Caco-2 (cell line): ENCODE measurements at regions not wholly inside any gene's neighbourhood (a gene's known extent, or its start where the extent isn't known, plus 50 kb on each side); places are given as distances from the start of the nearest gene placed in this dataset.

Experiments used
- BruUV-seq: library from RNA; stranded (reverse); fragments of 400-500 nt; replicated peaks from 2 replicates; lab custom pipeline; 2021; lab: Mats Ljungman, UMichigan
- CTCF ChIA-PET: fragments of 300-600 bp; sonication (Branson Sonifier 250); formaldehyde crosslinking; loops from one replicate; lab custom pipeline; 2022; ENCODE audit warnings: antibody characterized with exemption; lab: Charles Lee
- POLR2A ChIA-PET: fragments of 300-600 bp; sonication (Branson Sonifier 250); formaldehyde crosslinking; loops from one replicate; lab custom pipeline; 2022; ENCODE audit warnings: antibody characterized with exemption; lab: Charles Lee
- DNase-seq, 2 experiments: peaks; one replicate each; pipeline versions ENCODE4 v3.0.0 to v3.0.0-alpha.2; 2020 to 2022
- H3K27me3 ChIP-seq: replicated peaks from 2 replicates; pipeline ENCODE4 v1.6.0; 2011; ENCODE audit warnings: low read length; ENCODE audit not compliant: control insufficient read depth, insufficient read depth
- H3K36me3 ChIP-seq: 2 replicates; pipeline ENCODE4 v1.5.1; 2011; ENCODE audit warnings: low read length; ENCODE audit not compliant: control insufficient read depth, insufficient read depth
- H3K4me1 ChIP-seq: fragments of 250-450 bp; sonication (Bioruptor Pico); 2 replicates; pipeline ENCODE4 v1.5.1; 2020; ENCODE audit warnings: mild to moderate bottlenecking
- H3K4me3 ChIP-seq: 2 replicates; pipeline ENCODE4 v1.5.1; 2011; ENCODE audit warnings: low read depth, mild to moderate bottlenecking, control low read depth, low read length
- H3K9me3 ChIP-seq: fragments of 250-450 bp; sonication (Bioruptor Pico); 2 replicates; pipeline ENCODE4 v1.5.1; 2020; ENCODE audit warnings: mild to moderate bottlenecking, moderate library complexity
- H3K27ac Mint-ChIP-seq: one replicate; pipeline ENCODE4 v1.8.0; 2022; ENCODE audit warnings: mixed read lengths; ENCODE audit not compliant: unreplicated experiment
- H3K27me3 Mint-ChIP-seq: one replicate; pipeline ENCODE4 v1.8.0; 2022; ENCODE audit warnings: mixed read lengths; ENCODE audit not compliant: insufficient read depth, unreplicated experiment
- H3K36me3 Mint-ChIP-seq: one replicate; pipeline ENCODE4 v1.8.0; 2022; ENCODE audit warnings: mild to moderate bottlenecking, mixed read lengths; ENCODE audit not compliant: insufficient read depth, unreplicated experiment
- H3K4me1 Mint-ChIP-seq: one replicate; pipeline ENCODE4 v1.8.0; 2022; ENCODE audit warnings: low read depth, mixed read lengths; ENCODE audit not compliant: unreplicated experiment
- H3K4me3 Mint-ChIP-seq: one replicate; pipeline ENCODE4 v1.8.0; 2022; ENCODE audit warnings: mild to moderate bottlenecking, moderate library complexity, mixed read lengths; ENCODE audit not compliant: unreplicated experiment
- H3K9me3 Mint-ChIP-seq: one replicate; pipeline ENCODE4 v1.8.0; 2022; ENCODE audit warnings: mixed read lengths; ENCODE audit not compliant: unreplicated experiment
- intact Hi-C: fragments of 100-400 bp; cut with micrococcal nuclease; formaldehyde crosslinking; loops from one replicate; pipeline ENCODE4 v1.10.0; 2022; ENCODE audit not compliant: unreplicated experiment
- TF ChIP-seq, protein P1 (sequence below), 2 experiments: fragments of 200-600 bp in 1 of 2; IDR thresholded peaks; 1 replicate in 1 of 2; 2 replicates in 1 of 2; pipeline versions ENCODE4 v1.5.1 to v1.8.0; 2011 to 2022; ENCODE audit warnings: antibody characterized with exemption in 1 of 2, control low read depth in 1 of 2, inconsistent platforms in 1 of 2, low read depth in 1 of 2, low read length in 1 of 2, mild to moderate bottlenecking in 1 of 2, moderate library complexity in 1 of 2; ENCODE audit not compliant: insufficient read depth in 1 of 2, severe bottlenecking in 1 of 2, unreplicated experiment in 1 of 2

DNA sequence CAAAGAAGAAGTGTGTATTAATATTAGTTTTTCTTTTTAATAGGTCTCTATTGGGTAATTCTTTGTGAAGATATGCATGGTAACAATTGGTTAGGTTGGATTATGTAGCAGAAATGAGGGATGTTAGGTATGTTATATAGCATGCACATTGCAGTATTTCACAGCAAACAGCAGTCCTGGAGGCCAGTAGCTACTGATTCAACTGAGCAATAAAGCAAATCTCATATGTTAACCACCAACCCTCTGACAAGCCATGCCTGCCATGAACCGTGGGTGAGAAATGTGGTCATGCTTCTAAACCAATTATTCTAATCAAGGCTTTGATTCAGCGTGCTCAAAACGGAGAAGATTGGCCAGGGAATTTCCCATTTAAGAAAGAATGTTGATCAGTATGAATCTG is 313.0 kb upstream of the CDH6 start:
- Mint-ChIP-seq H3K4me3 (no peak overlapping the region), H3K4me1 (no peaks in the 10 kb centered on the region), H3K36me3 (no peaks in the 10 kb centered on the region), H3K27me3 (no peaks in the 10 kb centered on the region), H3K9me3 (no peaks in the 10 kb centered on the region), H3K27ac (no peak overlapping the region)
- no peaks in the 10 kb centered on the region for H3K4me1 ChIP-seq
- POLR2A ChIA-PET, result no interaction called here
- no TSS peak for BruUV-seq
- H3K4me3 ChIP-seq, result no peak overlapping the region
- no peak for DNase-seq
- H3K27me3 ChIP-seq, result no peaks in the 10 kb centered on the region
- CTCF ChIA-PET, result no interaction called here
- intact Hi-C loops, result no loop called here
- TF ChIP-seq, protein P1, sequence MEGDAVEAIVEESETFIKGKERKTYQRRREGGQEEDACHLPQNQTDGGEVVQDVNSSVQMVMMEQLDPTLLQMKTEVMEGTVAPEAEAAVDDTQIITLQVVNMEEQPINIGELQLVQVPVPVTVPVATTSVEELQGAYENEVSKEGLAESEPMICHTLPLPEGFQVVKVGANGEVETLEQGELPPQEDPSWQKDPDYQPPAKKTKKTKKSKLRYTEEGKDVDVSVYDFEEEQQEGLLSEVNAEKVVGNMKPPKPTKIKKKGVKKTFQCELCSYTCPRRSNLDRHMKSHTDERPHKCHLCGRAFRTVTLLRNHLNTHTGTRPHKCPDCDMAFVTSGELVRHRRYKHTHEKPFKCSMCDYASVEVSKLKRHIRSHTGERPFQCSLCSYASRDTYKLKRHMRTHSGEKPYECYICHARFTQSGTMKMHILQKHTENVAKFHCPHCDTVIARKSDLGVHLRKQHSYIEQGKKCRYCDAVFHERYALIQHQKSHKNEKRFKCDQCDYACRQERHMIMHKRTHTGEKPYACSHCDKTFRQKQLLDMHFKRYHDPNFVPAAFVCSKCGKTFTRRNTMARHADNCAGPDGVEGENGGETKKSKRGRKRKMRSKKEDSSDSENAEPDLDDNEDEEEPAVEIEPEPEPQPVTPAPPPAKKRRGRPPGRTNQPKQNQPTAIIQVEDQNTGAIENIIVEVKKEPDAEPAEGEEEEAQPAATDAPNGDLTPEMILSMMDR (IDR thresholded peaks at IDR 0.05; ENCODE audit: insufficient read depth in 1 of 2, low read depth in 1 of 2, low read length in 1 of 2, severe bottlenecking in 1 of 2, unreplicated experiment in 1 of 2), result no peak
- H3K36me3 ChIP-seq, result no peaks in the 10 kb centered on the region; the same call in 1 of the 2 replicates
- no peaks in the 10 kb centered on the region for H3K9me3 ChIP-seq

DNA sequence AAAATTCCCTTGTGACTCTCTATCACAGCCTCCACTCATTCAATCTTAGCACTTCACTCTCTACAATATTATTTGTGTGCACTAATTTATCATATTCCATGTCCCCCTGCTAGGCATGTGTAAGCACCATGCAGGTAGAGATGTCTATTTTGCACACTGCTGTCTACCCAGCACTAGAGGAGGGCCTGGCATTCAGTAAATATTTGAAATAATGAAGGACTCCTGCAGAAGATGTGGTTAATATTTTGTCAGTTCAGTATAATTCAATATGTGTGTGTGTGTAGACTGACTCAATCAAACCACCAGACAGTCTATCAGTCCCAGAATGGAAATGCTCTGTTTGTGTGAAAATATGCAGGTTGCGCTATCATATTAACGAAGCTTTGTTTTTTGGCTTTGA is 313.6 kb upstream of the CDH6 start:
- H3K4me1 ChIP-seq, result no peaks in the 10 kb centered on the region
- no peak for DNase-seq
- no peaks in the 10 kb centered on the region for H3K36me3 Mint-ChIP-seq

DNA sequence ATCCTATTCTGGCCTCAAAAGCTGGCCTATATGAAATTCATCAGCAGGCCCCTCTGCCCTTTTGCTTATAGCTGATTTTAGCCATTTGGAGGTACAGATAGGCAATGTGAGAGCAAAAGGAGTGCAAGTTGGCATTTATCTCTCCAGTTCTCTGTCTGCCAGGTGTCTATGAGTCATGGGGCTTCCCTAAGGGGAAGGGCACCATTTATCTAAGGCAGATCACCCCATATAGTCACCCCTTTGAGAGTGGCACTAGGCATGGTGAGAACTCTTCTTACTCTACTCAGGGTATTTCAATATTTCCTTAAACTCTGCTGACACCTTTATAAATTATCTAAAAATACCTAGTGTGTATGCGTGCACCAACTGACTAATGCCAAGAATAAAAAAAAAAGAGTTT is 314.7 kb upstream of the CDH6 start:
- Histone ChIP-seq H3K9me3 (no peaks in the 10 kb centered on the region), H3K36me3 (no peaks in the 10 kb centered on the region), H3K4me1 (no peaks in the 10 kb centered on the region), H3K4me3 (no peak overlapping the region), H3K27me3 (no peaks in the 10 kb centered on the region)
- no peak overlapping the region for H3K4me3 Mint-ChIP-seq
- POLR2A ChIA-PET, result no interaction called here
- TF ChIP-seq, protein P1 (IDR thresholded peaks at IDR 0.05; ENCODE audit: insufficient read depth in 1 of 2, low read depth in 1 of 2, low read length in 1 of 2, severe bottlenecking in 1 of 2, unreplicated experiment in 1 of 2), result no peak
- DNase-seq, result no peak
- H3K4me1 Mint-ChIP-seq, result no peaks in the 10 kb centered on the region
- BruUV-seq, result no TSS peak
- H3K9me3 Mint-ChIP-seq, result no peaks in the 10 kb centered on the region
- no peaks in the 10 kb centered on the region for H3K36me3 Mint-ChIP-seq
- no peaks in the 10 kb centered on the region for H3K27me3 Mint-ChIP-seq
- intact Hi-C loops, result no loop called here
- H3K27ac Mint-ChIP-seq, result no peak overlapping the region
- CTCF ChIA-PET, result no interaction called here

More for the DNA sequence above, 313.6 kb upstream of the CDH6 start:
- no peak overlapping the region for H3K4me3 Mint-ChIP-seq
- CTCF ChIA-PET, result no interaction called here
- TF ChIP-seq, protein P1 (IDR thresholded peaks at IDR 0.05; ENCODE audit: insufficient read depth in 1 of 2, low read depth in 1 of 2, low read length in 1 of 2, severe bottlenecking in 1 of 2, unreplicated experiment in 1 of 2), result no peak
- no TSS peak for BruUV-seq
- intact Hi-C loops, result no loop called here
- no peak overlapping the region for H3K4me3 ChIP-seq
- no peaks in the 10 kb centered on the region for H3K27me3 ChIP-seq
- POLR2A ChIA-PET, result no interaction called here
- H3K27ac Mint-ChIP-seq, result no peak overlapping the region
- H3K36me3 ChIP-seq, result no peaks in the 10 kb centered on the region; the same call in 1 of the 2 replicates
- H3K9me3 ChIP-seq, result no peaks in the 10 kb centered on the region
- H3K9me3 Mint-ChIP-seq, result no peaks in the 10 kb centered on the region
- H3K4me1 Mint-ChIP-seq, result no peaks in the 10 kb centered on the region
- H3K27me3 Mint-ChIP-seq, result no peaks in the 10 kb centered on the region
